ENCODE measurements at regions not wholly inside any gene's neighbourhood (a gene's known extent, or its start where the extent isn't known, plus 50 kb on each side); places are given as distances from the start of the nearest gene placed in this dataset.
A peak's percentile ranks its signal among the peaks of the same experiment; 100 is the strongest.
"Not testable (repeated sequence)": the region's sequence is repeated elsewhere in the genome, so short reads cannot be mapped to it uniquely, and the experiment has no call there.

DNA sequence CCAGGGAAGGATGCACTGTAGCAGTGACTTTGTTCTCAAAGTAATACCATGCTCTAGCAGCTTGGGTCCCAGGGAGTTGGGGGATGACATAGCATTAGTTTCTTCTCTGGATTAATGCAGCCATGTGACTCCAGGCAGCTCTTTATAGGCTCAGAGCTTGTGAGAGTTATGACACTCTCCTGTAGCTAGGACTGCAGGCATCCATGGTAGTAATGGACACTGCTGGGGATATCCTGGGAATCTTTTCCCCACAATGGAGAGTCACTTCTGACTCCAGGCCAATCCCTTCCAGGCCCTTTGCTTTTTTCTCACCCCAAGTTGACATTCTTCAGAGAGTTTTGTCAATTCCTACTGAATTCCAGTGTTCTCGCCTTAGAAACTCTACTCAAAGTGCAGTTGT is 270.9 kb downstream of the COG6 start:
- no peak for DNase-seq
- Mint-ChIP-seq H3K27me3 (peaks cover 9% of the 10 kb centered on the region), H3K9me3 (peaks cover 10% of the 10 kb centered on the region), H3K27ac (no peak overlapping the region), H3K4me1 (peaks cover 11% of the 10 kb centered on the region), H3K4me3 (no peak overlapping the region), H3K36me3 (no peaks in the 10 kb centered on the region)
- CTCF ChIA-PET, result interaction anchor here (1.2 kb wide), 1 partner anchor 16 kb away, joined by 4 read pairs; no protein-coding TSS in a partner anchor

DNA sequence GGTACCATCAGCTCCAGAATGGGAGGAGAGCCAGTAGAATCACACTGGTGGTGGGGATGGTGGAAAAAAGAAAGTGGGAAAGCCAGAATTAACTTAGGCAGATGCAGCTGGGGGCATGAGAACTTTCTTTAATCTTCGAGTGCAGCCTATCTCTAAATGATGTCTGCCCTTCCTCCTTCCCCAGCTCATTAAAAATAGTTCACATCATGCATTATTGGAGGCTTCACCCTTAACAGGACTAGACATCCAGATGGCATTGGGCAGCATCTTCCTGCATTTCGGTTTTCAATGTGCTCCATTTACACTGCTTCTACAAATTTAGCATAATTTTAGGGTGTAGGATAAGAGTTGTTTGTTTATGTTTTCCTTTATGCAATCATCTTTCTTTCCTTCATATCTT is 272.8 kb downstream of the COG6 start:
- peaks cover 9% of the 10 kb centered on the region for H3K27me3 Mint-ChIP-seq
- H3K36me3 Mint-ChIP-seq, result no peaks in the 10 kb centered on the region
- DNase-seq, result no peak
- H3K4me3 Mint-ChIP-seq, result no peak overlapping the region
- peaks cover 4% of the 10 kb centered on the region for H3K9me3 Mint-ChIP-seq
- H3K27ac Mint-ChIP-seq, result no peak overlapping the region
- H3K4me1 Mint-ChIP-seq, result peaks cover 11% of the 10 kb centered on the region
- CTCF ChIA-PET, result no interaction called here

DNA sequence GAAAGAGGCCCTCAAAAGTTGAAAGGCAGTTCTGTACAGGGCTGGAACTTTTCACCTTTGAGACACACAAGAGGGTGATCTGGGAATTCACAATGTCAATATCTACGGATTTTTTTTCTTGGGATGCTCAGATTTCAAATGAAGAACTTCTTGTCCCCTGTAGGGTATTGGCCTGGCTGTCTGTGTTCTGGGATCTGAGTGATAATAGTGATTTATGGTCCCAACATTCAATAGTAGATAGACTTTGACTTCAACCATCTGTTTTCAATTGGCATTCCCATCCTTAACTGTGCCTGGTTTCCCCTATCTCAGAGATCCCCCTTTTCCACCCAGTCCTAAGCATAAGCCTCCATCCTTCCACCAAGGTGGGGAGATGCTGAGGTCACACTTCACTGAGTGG is 274.1 kb downstream of the COG6 start:
- DNase-seq, result no peak
- Mint-ChIP-seq H3K27ac (no peak overlapping the region), H3K36me3 (no peaks in the 10 kb centered on the region), H3K27me3 (peaks cover 9% of the 10 kb centered on the region), H3K4me1 (peaks cover 11% of the 10 kb centered on the region), H3K4me3 (no peak overlapping the region), H3K9me3 (peaks cover 4% of the 10 kb centered on the region)
- CTCF ChIA-PET, result no interaction called here

DNA sequence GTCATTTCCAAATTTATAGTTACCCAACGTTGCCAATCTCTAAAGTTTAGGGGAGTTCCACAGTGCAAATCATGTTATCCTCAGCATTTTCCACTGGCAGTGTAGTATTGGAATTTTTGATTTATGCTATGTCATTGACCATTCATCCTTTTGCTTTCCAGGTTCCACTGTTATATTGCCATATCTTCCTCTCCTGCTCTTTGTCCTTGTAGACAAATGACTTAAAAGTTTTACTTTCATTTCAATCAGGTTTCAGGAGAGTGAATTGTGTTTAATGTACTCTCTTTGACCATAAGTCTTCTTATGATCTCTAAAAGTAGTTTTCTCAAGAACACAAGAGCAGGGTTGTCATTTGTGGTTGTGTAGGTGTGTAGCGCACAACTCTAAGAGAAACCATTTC is 274.6 kb downstream of the COG6 start:
- CTCF ChIA-PET, result no interaction called here
- no peak for DNase-seq
- peaks cover 9% of the 10 kb centered on the region for H3K27me3 Mint-ChIP-seq
- no peak overlapping the region for H3K4me3 Mint-ChIP-seq
- no peak overlapping the region for H3K27ac Mint-ChIP-seq
- no peaks in the 10 kb centered on the region for H3K36me3 Mint-ChIP-seq
- peaks cover 11% of the 10 kb centered on the region for H3K4me1 Mint-ChIP-seq
- peaks cover 4% of the 10 kb centered on the region for H3K9me3 Mint-ChIP-seq

DNA sequence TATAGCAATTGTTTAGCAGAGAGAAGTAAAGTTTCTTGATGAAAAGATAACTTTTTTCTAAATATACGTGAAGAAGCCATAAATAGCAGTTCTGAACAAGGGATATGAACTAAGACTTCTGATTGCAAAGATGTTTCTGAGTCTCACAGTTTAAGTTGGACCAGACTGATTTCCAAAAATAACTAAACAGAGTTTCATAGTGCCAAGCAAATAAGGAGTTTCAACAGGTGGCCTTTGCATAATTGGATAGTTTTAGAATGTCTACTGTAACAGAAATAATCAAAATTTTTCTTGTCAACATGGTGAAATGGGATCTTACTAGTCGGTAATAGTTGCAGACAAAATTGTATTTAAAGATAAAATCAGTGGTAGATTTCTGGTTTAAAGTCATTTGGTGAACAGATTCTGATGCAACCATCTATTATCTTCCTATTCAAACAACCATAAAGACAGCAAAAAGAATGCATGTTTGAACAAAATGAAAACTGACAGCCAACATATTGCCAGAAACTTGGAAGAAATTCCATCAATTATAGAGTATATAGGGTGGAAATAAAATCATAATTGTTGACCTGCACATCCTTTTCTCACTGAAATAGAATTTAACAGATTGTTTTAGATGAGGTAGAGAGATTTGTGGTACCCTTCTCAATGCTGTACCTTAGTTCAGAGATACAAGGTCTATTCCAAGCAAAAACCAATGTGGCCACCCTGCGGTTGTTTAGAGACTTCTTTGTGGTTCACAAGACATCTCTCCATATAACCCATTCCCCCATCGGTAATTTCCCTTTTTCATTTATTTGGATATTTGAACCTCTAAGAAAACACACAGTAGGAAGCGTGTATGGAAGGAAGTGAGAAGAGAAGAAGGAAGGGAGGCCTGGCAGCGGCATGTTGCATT is 275.3 kb downstream of the COG6 start:
- no peak for DNase-seq
- Mint-ChIP-seq H3K4me1 (peaks cover 11% of the 10 kb centered on the region), H3K27ac (no peak overlapping the region), H3K9me3 (no peaks in the 10 kb centered on the region), H3K4me3 (no peak overlapping the region), H3K27me3 (peaks cover 9% of the 10 kb centered on the region), H3K36me3 (no peaks in the 10 kb centered on the region)
- CTCF ChIA-PET, result no interaction called here

DNA sequence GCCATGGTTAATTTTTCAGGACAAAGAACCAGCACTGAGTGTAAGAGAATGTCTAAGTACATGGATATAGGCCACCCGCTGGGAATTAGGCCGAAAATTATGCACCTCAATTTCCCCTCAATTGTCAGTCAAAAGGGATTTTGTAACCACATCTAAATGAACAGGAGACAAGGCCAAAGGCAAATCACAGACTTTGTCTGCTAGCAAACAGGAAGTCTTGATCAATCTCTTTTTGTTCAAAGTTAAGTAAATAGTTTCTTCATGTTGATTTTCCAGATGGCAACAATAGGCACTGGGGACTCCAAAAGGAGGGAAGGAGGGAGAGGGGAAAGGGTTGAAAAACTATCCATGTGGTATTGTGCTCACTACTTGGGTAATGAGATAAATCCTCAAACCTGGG is 276.0 kb downstream of the COG6 start:
- H3K9me3 Mint-ChIP-seq, result no peaks in the 10 kb centered on the region
- H3K27ac Mint-ChIP-seq, result no peak overlapping the region
- H3K27me3 Mint-ChIP-seq, result peaks cover 6% of the 10 kb centered on the region
- H3K4me1 Mint-ChIP-seq, result peaks cover 11% of the 10 kb centered on the region
- no peak overlapping the region for H3K4me3 Mint-ChIP-seq
- no peak for DNase-seq
- no peaks in the 10 kb centered on the region for H3K36me3 Mint-ChIP-seq
- CTCF ChIA-PET, result no interaction called here

DNA sequence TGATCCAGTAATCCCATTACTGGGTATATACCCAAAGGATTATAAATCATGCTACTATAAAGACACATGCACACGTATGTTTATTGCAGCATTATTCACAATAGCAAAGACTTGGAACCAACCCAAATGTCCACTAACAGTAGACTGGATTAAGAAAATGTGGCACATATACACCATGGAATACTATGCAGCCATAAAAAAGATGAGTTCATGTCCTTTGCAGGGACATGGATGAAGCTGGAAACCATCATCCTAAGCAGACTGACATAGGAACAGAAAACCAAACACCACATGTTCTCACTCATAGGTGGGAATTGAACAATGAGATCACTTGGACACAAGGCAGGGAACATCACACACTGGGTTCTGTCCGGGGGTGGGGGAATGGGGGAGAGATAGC is 277.1 kb downstream of the COG6 start:
- DNase-seq, H3K36me3 Mint-ChIP-seq, H3K27me3 Mint-ChIP-seq, H3K27ac Mint-ChIP-seq, H3K4me3 Mint-ChIP-seq, H3K9me3 Mint-ChIP-seq: not testable (repeated sequence)
- CTCF ChIA-PET, result interaction anchor here (1.2 kb wide), 1 partner anchor 11 kb away, joined by 3 read pairs; no protein-coding TSS in a partner anchor
- H3K4me1 Mint-ChIP-seq, result peaks cover 19% of the 10 kb centered on the region

DNA sequence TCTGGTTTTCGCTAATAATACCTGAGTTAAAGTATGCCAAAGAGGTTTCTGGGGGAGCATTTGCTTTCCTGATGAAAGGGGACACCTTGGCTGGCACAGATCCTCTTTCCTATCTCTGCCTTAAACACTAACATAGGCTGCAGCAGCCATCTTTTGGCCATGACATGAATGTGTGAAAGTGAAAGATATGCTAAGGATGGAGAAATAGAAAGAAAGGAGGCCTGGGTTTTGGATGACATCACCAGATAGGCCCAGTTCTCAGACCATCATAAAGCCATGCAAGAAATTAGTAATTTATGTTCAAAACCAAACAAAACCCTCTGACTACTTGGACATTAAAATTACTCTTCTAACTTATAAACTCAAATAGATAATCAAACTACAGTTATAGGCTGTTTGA is 279.7 kb downstream of the COG6 start:
- CTCF ChIA-PET, result interaction anchor here (1.3 kb wide), 1 partner anchor 8 kb away, joined by 3 read pairs; no protein-coding TSS in a partner anchor
- no peak overlapping the region for H3K4me3 Mint-ChIP-seq
- H3K27ac Mint-ChIP-seq, result no peak overlapping the region
- DNase-seq, result no peak
- H3K27me3 Mint-ChIP-seq, result no peaks in the 10 kb centered on the region
- no peaks in the 10 kb centered on the region for H3K36me3 Mint-ChIP-seq
- no peaks in the 10 kb centered on the region for H3K9me3 Mint-ChIP-seq
- peaks cover 16% of the 10 kb centered on the region for H3K4me1 Mint-ChIP-seq

DNA sequence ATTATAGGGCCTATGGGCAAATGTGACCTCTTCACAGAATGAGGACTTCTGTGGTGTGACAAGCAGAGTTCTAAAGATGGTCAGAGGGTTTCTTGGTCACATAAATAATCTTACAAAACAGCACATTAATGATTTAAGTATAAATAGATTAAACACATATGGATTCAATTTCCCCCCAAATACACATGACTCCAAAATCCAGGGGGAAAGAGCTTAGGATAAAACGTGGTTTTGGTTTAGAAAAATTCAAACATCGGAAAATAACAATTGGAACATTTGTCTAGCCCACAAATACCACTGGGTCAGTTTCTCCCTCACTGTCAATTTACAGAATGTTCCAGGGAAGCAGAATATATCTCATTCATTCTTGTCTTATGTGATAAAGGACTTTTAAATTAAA is 283.1 kb downstream of the COG6 start:
- no peak overlapping the region for H3K27ac Mint-ChIP-seq
- no peak overlapping the region for H3K4me3 Mint-ChIP-seq
- CTCF ChIA-PET, result interaction anchor here (0.7 to 1.1 kb wide), 3 partner anchors 46 to 744 kb away, joined by 3 read pairs; no protein-coding TSS in a partner anchor
- H3K27me3 Mint-ChIP-seq, result peaks cover 8% of the 10 kb centered on the region
- peaks cover 8% of the 10 kb centered on the region for H3K4me1 Mint-ChIP-seq
- DNase-seq, result no peak
- no peaks in the 10 kb centered on the region for H3K9me3 Mint-ChIP-seq
- no peaks in the 10 kb centered on the region for H3K36me3 Mint-ChIP-seq

DNA sequence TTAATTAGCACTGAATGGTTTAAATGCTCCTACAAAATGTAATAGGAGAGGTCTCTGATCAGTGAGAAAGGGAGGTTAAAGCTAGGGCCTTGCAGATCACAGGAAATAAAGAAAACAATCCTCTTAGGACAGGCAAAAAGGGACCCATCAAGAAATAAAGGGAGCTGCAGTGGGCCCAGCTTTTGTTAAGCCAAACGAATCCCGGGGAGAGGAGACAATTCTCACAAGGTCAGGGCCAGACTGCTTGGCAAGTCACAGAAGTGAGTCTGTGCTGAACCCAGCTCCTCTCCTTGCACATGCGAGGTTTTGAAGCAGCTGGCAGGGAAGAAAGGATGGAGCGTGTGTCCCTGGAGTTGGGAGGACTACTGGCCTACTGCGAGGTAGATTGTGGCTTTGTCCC is 285.8 kb downstream of the COG6 start:
- no peaks in the 10 kb centered on the region for H3K9me3 Mint-ChIP-seq
- CTCF ChIA-PET, result interaction anchor here (0.8 to 2.7 kb wide), 6 partner anchors 12 to 836 kb away, joined by 3 to 11 read pairs (median 6); no protein-coding TSS in a partner anchor
- DNase-seq, result no peak
- H3K4me3 Mint-ChIP-seq, result no peak overlapping the region
- H3K27ac Mint-ChIP-seq, result peak overlapping the region; percentile 19
- peaks cover 8% of the 10 kb centered on the region for H3K4me1 Mint-ChIP-seq
- peaks cover 13% of the 10 kb centered on the region for H3K27me3 Mint-ChIP-seq
- H3K36me3 Mint-ChIP-seq, result no peaks in the 10 kb centered on the region

DNA sequence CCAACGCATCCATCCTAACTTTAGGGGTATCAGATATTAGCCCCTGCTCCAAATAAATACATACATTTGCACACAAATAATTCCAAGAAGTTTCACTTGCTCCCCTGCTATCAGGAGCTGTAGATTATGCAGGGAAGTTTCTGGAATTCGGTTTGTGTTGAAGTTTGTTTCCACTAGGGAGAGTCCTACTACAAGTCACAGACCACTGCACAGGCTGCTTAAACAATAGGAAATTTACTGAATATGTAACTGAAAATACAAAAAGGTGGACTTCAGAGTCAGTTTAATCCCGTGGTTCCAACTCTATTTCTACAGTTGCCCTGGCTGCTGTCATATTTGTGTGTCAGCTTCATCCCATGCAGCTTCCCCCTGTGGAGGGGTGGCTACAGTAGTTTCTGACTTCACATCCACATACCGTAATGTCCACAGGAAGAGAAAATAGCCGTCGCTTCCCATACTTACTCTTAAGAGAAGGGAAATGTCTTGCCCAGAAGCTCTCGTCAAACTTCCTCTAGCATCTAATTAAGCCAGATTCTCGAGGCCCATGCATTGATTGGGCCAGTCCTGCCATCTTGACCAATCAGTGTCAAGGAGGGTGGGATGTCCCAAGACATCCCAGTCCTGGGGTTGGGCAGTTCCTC is 286.6 kb downstream of the COG6 start:
- H3K4me3 Mint-ChIP-seq, result no peak overlapping the region
- no peak for DNase-seq
- no peak overlapping the region for H3K27ac Mint-ChIP-seq
- H3K9me3 Mint-ChIP-seq, result no peaks in the 10 kb centered on the region
- CTCF ChIA-PET, result interaction anchor here (0.6 to 3.0 kb wide), 30 partner anchors 8 to 835 kb away, joined by 3 to 20 read pairs (median 5); no protein-coding TSS in a partner anchor
- H3K27me3 Mint-ChIP-seq, result peaks cover 13% of the 10 kb centered on the region
- peaks cover 3% of the 10 kb centered on the region for H3K4me1 Mint-ChIP-seq
- no peaks in the 10 kb centered on the region for H3K36me3 Mint-ChIP-seq

DNA sequence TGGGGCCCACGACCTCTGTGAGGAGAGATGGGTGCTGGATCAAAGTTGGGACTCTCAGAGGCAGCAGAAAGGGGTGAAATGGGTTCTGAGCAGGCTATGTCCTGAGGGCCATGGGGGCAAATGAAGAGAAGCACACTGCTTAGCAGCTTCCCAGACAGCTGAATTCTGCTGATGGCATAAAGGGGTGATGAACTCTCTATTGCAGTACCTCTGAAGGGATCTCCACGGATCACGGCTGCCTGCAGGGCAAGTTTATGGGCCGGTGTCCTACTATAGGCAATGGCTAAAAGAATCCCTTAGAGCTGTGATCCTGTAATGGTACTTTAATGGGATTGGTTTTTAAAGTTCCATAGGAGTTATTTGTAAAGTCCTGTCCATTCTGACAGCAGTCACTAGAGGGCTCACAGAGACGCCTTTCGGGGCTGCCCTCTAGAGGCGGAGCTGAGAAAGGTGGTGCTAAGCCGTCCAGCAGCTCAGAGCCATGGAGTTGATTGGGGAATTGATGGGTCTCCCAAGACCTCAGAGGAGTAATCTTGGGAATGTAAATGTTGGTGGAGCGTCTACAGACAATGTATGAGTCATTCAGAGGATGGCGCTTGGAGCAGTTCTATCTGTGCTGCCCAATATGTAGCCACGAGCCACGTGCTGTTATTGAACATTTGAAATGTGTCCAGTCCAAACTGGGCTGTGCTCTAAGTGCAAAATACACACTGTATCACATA is 287.3 kb downstream of the COG6 start:
- Mint-ChIP-seq H3K27ac (no peak overlapping the region), H3K36me3 (no peaks in the 10 kb centered on the region), H3K9me3 (no peaks in the 10 kb centered on the region), H3K4me1 (no peaks in the 10 kb centered on the region), H3K27me3 (peaks cover 15% of the 10 kb centered on the region), H3K4me3 (no peak overlapping the region)
- DNase-seq, result peak; percentile 76
- CTCF ChIA-PET, result interaction anchor here (0.6 to 3.0 kb wide), 40 partner anchors 8 to 835 kb away, joined by 3 to 20 read pairs (median 5); no protein-coding TSS in a partner anchor

DNA sequence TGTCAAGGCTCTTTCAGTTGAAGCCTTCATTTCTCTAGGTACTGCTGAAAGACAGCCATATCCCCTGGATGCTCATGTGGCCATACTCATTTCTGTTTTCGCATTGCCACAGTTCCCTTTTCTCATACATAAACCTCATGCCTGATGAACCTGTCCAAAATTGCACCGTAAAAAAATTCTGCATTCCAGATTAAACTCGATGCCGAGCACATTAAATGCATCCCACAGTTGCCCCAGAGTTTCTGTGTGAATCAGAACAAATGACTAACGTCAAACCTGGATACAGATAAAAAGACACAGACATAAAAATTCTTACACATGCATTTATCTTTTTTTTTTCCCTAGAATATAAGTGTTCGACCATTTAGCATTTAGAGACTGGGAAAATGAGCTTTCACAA is 288.2 kb downstream of the COG6 start:
- no peaks in the 10 kb centered on the region for H3K36me3 Mint-ChIP-seq
- CTCF ChIA-PET, result interaction anchor here (0.8 to 3.0 kb wide), 11 partner anchors 11 to 834 kb away, joined by 3 to 20 read pairs (median 7); no protein-coding TSS in a partner anchor
- no peaks in the 10 kb centered on the region for H3K9me3 Mint-ChIP-seq
- H3K4me1 Mint-ChIP-seq, result no peaks in the 10 kb centered on the region
- H3K27ac Mint-ChIP-seq, result no peak overlapping the region
- peaks cover 20% of the 10 kb centered on the region for H3K27me3 Mint-ChIP-seq
- H3K4me3 Mint-ChIP-seq, result no peak overlapping the region
- no peak for DNase-seq

DNA sequence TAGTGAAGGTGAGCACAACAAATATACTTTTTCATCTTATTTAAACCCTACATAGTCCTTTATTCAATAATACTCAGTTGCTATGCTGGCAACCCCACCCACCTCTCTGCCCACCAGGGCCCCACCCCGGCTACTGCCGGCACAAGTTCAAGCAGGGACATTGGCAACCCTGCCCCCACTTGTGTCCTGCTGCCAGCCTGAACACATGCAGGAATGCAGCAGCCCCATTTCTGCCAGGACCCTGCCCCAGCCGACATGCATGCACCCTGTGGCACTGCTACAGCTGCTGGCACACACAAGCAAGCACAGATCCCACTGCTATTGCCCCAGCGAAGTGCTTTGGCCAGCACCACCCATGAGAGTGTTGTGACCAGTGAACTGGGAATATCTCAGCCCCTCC is 289.8 kb downstream of the COG6 start:
- H3K4me1 Mint-ChIP-seq, result no peaks in the 10 kb centered on the region
- H3K36me3 Mint-ChIP-seq, result no peaks in the 10 kb centered on the region
- CTCF ChIA-PET, result no interaction called here
- no peak overlapping the region for H3K27ac Mint-ChIP-seq
- H3K27me3 Mint-ChIP-seq, result peaks cover 20% of the 10 kb centered on the region
- no peaks in the 10 kb centered on the region for H3K9me3 Mint-ChIP-seq
- no peak for DNase-seq
- H3K4me3 Mint-ChIP-seq, result no peak overlapping the region
